ENCODE measurements at regions not wholly inside any gene's neighbourhood (a gene's known extent, or its start where the extent isn't known, plus 50 kb on each side); places are given as distances from the start of the nearest gene placed in this dataset.

DNA sequence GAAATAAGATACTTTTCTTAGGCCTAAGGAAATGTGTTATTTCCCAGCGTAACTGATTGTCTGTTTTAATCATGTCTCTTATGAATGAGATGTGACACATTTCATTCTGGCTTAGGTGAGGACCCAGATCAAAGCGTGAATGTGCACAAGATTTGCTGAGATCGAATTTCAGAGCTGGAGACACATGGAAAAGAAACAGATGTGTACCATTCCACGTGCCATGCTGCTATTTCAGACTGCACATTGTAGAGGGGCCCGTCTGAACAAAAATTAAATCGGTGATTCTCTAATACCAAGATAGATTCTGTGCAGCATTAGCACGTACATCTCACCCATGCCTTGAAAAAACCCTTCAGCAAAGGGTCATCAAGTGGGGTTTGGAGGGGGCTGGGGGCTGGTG, 290.4 kb downstream of the AACS start:
- H2BK20ac ChIP-seq (ENCODE audit: low read depth, low read length, poor library complexity, severe bottlenecking) = no peak overlapping the region
- H3K27ac Mint-ChIP-seq = no peak overlapping the region
- H3K9me3 Mint-ChIP-seq = peaks cover 4 to 10% of the 10 kb centered on the region in 2 experiments; a peak in 4 of 5 replicates
- H3K4me2 ChIP-seq (ENCODE audit: insufficient read depth, insufficient read length, low read length) = no peak overlapping the region
- H3K9ac ChIP-seq (ENCODE audit: extremely low read depth, insufficient read length, low read length) = no peak overlapping the region
- TF ChIP-seq, protein P1, sequence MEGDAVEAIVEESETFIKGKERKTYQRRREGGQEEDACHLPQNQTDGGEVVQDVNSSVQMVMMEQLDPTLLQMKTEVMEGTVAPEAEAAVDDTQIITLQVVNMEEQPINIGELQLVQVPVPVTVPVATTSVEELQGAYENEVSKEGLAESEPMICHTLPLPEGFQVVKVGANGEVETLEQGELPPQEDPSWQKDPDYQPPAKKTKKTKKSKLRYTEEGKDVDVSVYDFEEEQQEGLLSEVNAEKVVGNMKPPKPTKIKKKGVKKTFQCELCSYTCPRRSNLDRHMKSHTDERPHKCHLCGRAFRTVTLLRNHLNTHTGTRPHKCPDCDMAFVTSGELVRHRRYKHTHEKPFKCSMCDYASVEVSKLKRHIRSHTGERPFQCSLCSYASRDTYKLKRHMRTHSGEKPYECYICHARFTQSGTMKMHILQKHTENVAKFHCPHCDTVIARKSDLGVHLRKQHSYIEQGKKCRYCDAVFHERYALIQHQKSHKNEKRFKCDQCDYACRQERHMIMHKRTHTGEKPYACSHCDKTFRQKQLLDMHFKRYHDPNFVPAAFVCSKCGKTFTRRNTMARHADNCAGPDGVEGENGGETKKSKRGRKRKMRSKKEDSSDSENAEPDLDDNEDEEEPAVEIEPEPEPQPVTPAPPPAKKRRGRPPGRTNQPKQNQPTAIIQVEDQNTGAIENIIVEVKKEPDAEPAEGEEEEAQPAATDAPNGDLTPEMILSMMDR (conservative IDR thresholded peaks at IDR 0.05) = no peak
- H3K36me3 Mint-ChIP-seq (ENCODE audit: insufficient read depth in 1 of 3, low read depth in 3 of 3) = peaks cover 0 to 37% (median 10%) of the 10 kb centered on the region in 3 experiments; a peak in 4 of 7 replicates
- no peaks in the 10 kb centered on the region for H3K27me3 Mint-ChIP-seq (ENCODE audit: low read depth)
- H3K27me3 ChIP-seq (ENCODE audit: insufficient read depth, low read length) = no peaks in the 10 kb centered on the region
- no peak overlapping the region for H3K27ac ChIP-seq (ENCODE audit: insufficient read length, low read depth, low read length)
- no peak overlapping the region for H4K91ac ChIP-seq (ENCODE audit: insufficient read length, low read depth, low read length)
- no peak overlapping the region for H2BK120ac ChIP-seq (ENCODE audit: low read depth, low read length, poor library complexity, severe bottlenecking)
- H3K79me1 ChIP-seq (ENCODE audit: insufficient read depth, low read depth, low read length, poor library complexity, severe bottlenecking) = no peaks in the 10 kb centered on the region
- H3K9me3 ChIP-seq (ENCODE audit: control insufficient read depth, low read depth, low read length) = no peaks in the 10 kb centered on the region
- H3K56ac ChIP-seq (ENCODE audit: insufficient read length, low read depth, low read length) = no peak overlapping the region
- no peak overlapping the region for H2AFZ ChIP-seq (ENCODE audit: low read length)
- no peaks in the 10 kb centered on the region; the same call in 1 of the 2 replicates for H3K4me1 ChIP-seq (ENCODE audit: insufficient read depth, low read length)
- no peak overlapping the region for H4K8ac ChIP-seq (replicated peaks; ENCODE audit: insufficient read length, low read depth, low read length)
- no peaks in the 10 kb centered on the region for H4K20me1 ChIP-seq (ENCODE audit: control insufficient read depth, insufficient read depth, insufficient read length)
- H2BK15ac ChIP-seq (ENCODE audit: low read depth, low read length) = no peak overlapping the region
- H2AK5ac ChIP-seq (ENCODE audit: insufficient read length, low read length) = no peak overlapping the region
- H3K14ac ChIP-seq (ENCODE audit: insufficient read depth, low read length) = no peak overlapping the region
- no peak overlapping the region for H3K4me3 Mint-ChIP-seq
- H3K79me2 ChIP-seq (ENCODE audit: insufficient read depth, low read length) = no peaks in the 10 kb centered on the region
- H3K23ac ChIP-seq (ENCODE audit: insufficient read length, low read depth, low read length) = no peak overlapping the region
- no CpG with 5 or more reads among the region's 7 CpGs for whole genome bisulfite sequencing (ENCODE audit: extremely low coverage, insufficient read length, low lambda C conversion rate)
- H3K4me1 Mint-ChIP-seq = peaks cover 5 to 9% of the 10 kb centered on the region in 2 experiments; a peak in 3 of 4 replicates
- DNase-seq = no peak
- no peak overlapping the region for H3K4ac ChIP-seq (ENCODE audit: low read depth, low read length)
- no peak overlapping the region for H2BK5ac ChIP-seq (ENCODE audit: insufficient read length, low read length)
- H3K18ac ChIP-seq (ENCODE audit: insufficient read length, low read depth, low read length) = no peak overlapping the region
- no peaks in the 10 kb centered on the region for H3K23me2 ChIP-seq (ENCODE audit: insufficient read length, low read depth, low read length, poor library complexity, severe bottlenecking)
- H2BK12ac ChIP-seq (ENCODE audit: insufficient read length, low read depth, low read length) = no peak overlapping the region
- no peak overlapping the region for H3T11ph ChIP-seq (ENCODE audit: low read length)
- no peak overlapping the region for H4K5ac ChIP-seq (ENCODE audit: insufficient read length, low read depth, low read length)

Data from H9 (cell line).